ENCODE measurements at regions not wholly inside any gene's neighbourhood (a gene's known extent, or its start where the extent isn't known, plus 50 kb on each side); places are given as distances from the start of the nearest gene placed in this dataset.
"Not testable (repeated sequence)": the region's sequence is repeated elsewhere in the genome, so short reads cannot be mapped to it uniquely, and the experiment has no call there.

DNA sequence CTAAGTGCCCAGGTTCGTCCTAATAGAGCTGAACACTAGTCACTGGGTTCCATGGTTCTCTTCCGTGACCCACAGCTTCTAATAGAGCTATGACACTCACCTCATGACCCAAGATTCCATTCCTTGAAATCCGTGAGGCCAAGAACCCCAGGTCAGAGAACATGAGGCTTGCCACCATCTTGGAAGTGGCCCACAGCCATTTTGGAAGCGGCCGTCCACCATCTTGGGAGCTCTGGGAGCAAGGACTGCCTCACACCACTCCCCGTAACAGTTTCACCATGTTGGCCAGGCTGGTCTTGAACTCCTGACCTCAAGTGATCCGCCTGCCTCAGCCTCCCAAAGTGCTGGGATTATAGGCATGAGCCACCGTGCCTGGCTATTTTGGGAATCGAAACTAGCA is 75.0 kb upstream of the MTAP start:
- TF ChIP-seq, protein P1, sequence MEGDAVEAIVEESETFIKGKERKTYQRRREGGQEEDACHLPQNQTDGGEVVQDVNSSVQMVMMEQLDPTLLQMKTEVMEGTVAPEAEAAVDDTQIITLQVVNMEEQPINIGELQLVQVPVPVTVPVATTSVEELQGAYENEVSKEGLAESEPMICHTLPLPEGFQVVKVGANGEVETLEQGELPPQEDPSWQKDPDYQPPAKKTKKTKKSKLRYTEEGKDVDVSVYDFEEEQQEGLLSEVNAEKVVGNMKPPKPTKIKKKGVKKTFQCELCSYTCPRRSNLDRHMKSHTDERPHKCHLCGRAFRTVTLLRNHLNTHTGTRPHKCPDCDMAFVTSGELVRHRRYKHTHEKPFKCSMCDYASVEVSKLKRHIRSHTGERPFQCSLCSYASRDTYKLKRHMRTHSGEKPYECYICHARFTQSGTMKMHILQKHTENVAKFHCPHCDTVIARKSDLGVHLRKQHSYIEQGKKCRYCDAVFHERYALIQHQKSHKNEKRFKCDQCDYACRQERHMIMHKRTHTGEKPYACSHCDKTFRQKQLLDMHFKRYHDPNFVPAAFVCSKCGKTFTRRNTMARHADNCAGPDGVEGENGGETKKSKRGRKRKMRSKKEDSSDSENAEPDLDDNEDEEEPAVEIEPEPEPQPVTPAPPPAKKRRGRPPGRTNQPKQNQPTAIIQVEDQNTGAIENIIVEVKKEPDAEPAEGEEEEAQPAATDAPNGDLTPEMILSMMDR (conservative IDR thresholded peaks at IDR 0.05) = not testable (repeated sequence)
- TF ChIP-seq ZFX (IDR thresholded peaks at IDR 0.05) = not testable (repeated sequence)
